Natural killer cell (primary cell): ENCODE measurements at regions not wholly inside any gene's neighbourhood (a gene's known extent, or its start where the extent isn't known, plus 50 kb on each side); places are given as distances from the start of the nearest gene placed in this dataset.
"Not testable (repeated sequence)": the region's sequence is repeated elsewhere in the genome, so short reads cannot be mapped to it uniquely, and the experiment has no call there.

Source experiments
- ATAC-seq, 3 donors: fragments of 150-1000 bp in 2 of 3; fragments of 200-7000 bp in 1 of 3; cut with Tn5 transposase; 1 replicate in 1 of 3; 2 replicates in 2 of 3; pipeline ENCODE4 v1.10.0; 2021; ENCODE audit warnings: mild to moderate bottlenecking in 2 of 3, moderate library complexity in 2 of 3
- DNase-seq, 2 donors: peaks; one replicate each; pipeline versions ENCODE4 v3.0.0 to v3.0.0-alpha.2; 2013 to 2021; ENCODE audit warnings: mixed read lengths in 1 of 2
- H3K27ac ChIP-seq: one replicate; pipeline ENCODE4 v1.5.1; 2013; ENCODE audit warnings: mild to moderate bottlenecking, low read length
- H3K27me3 ChIP-seq: one replicate; pipeline ENCODE4 v1.6.1; 2013; ENCODE audit warnings: low read length; ENCODE audit not compliant: control insufficient read depth, insufficient read depth
- H3K36me3 ChIP-seq: one replicate; pipeline ENCODE4 v1.6.1; 2013; ENCODE audit warnings: low read length; ENCODE audit not compliant: control insufficient read depth, insufficient read depth
- H3K4me1 ChIP-seq: one replicate; pipeline ENCODE4 v1.6.1; 2013; ENCODE audit warnings: low read length; ENCODE audit not compliant: control insufficient read depth, insufficient read depth
- H3K4me3 ChIP-seq: one replicate; pipeline ENCODE4 v1.5.1; 2013; ENCODE audit warnings: low read length
- H3K9me3 ChIP-seq: one replicate; pipeline ENCODE4 v1.6.1; 2013; ENCODE audit warnings: low read length; ENCODE audit not compliant: control insufficient read depth, insufficient read depth
- H3K27ac Mint-ChIP-seq, 2 donors: one replicate each; pipeline ENCODE4 v1.8.0; 2022; ENCODE audit warnings: mild to moderate bottlenecking in 2 of 2, mixed read lengths in 2 of 2, moderate library complexity in 1 of 2
- H3K27me3 Mint-ChIP-seq, 2 donors: one replicate each; pipeline ENCODE4 v1.8.0; 2022; ENCODE audit warnings: low read depth in 2 of 2, mixed read lengths in 2 of 2
- H3K36me3 Mint-ChIP-seq: one replicate; pipeline ENCODE4 v1.8.0; 2022; ENCODE audit warnings: mixed read lengths
- H3K4me1 Mint-ChIP-seq, 2 donors: one replicate each; pipeline ENCODE4 v1.8.0; 2022; ENCODE audit warnings: mixed read lengths in 2 of 2
- H3K4me3 Mint-ChIP-seq: one replicate; pipeline ENCODE4 v1.8.0; 2022; ENCODE audit warnings: mild to moderate bottlenecking, moderate library complexity, mixed read lengths
- H3K9me3 Mint-ChIP-seq, 2 donors: one replicate each; pipeline ENCODE4 v1.8.0; 2022; ENCODE audit warnings: mixed read lengths in 2 of 2
- CTCF ChIP-seq: fragments of 200-600 bp; IDR thresholded peaks from one replicate; pipeline ENCODE4 v1.8.0; 2022; ENCODE audit warnings: antibody characterized with exemption
- WGBS: methylation state at CpG from one replicate; pipeline ENCODE4 v1.1.7; 2013; ENCODE audit warnings: missing lambda C conversion rate; ENCODE audit not compliant: insufficient coverage; 5-methylcytosine and 5-hydroxymethylcytosine counted together
- intact Hi-C: fragments of 100-400 bp; cut with micrococcal nuclease; formaldehyde crosslinking; loops from one replicate; pipeline ENCODE4 v1.14.2; 2022

GRCh38 chr4:189733507-189733906, 207.2 kb upstream of the FRG1 start:
- H3K36me3 Mint-ChIP-seq, H3K4me3 ChIP-seq, H3K27ac Mint-ChIP-seq, intact Hi-C loops, H3K4me1 ChIP-seq, H3K36me3 ChIP-seq, ATAC-seq, H3K4me1 Mint-ChIP-seq, H3K4me3 Mint-ChIP-seq, H3K27ac ChIP-seq, H3K9me3 ChIP-seq, DNase-seq, H3K27me3 Mint-ChIP-seq, H3K27me3 ChIP-seq: not testable (repeated sequence)
- H3K9me3 Mint-ChIP-seq = peaks cover 11 to 24% of the 10 kb centered on the region in 2 donors
- WGBS = 92% methylated on average over 5 of the region's 5 CpGs

- 96% methylated on average over 2 of the region's 2 CpGs for WGBS
- not testable (repeated sequence) for H3K27me3 ChIP-seq
Observed at GRCh38 chr4:189734648-189735267, 205.9 kb upstream of the FRG1 start.

GRCh38 chr4:189736656-189737055, 204.0 kb upstream of the FRG1 start:
- H3K4me1 ChIP-seq, H3K27ac ChIP-seq, ATAC-seq, H3K36me3 Mint-ChIP-seq, H3K27me3 Mint-ChIP-seq, H3K36me3 ChIP-seq, DNase-seq, H3K9me3 ChIP-seq, H3K27me3 ChIP-seq, H3K27ac Mint-ChIP-seq, H3K4me3 ChIP-seq, H3K4me3 Mint-ChIP-seq, H3K4me1 Mint-ChIP-seq, intact Hi-C loops: not testable (repeated sequence)
- 98% methylated on average over 2 of the region's 4 CpGs for WGBS
- H3K9me3 Mint-ChIP-seq = peaks cover 19 to 25% of the 10 kb centered on the region in 2 donors

More at GRCh38 chr4:189734648-189735267, 205.9 kb upstream of the FRG1 start:
- H3K36me3 Mint-ChIP-seq, H3K36me3 ChIP-seq, H3K9me3 ChIP-seq, H3K27me3 Mint-ChIP-seq, H3K4me1 ChIP-seq, ATAC-seq, H3K27ac ChIP-seq, H3K4me1 Mint-ChIP-seq, DNase-seq, H3K4me3 ChIP-seq, H3K4me3 Mint-ChIP-seq, H3K27ac Mint-ChIP-seq, intact Hi-C loops: not testable (repeated sequence)
- peaks cover 15 to 26% of the 10 kb centered on the region in 2 donors for H3K9me3 Mint-ChIP-seq

GRCh38 chr4:189740118-189740517, 200.6 kb upstream of the FRG1 start:
- H3K27me3 ChIP-seq, H3K27ac ChIP-seq, H3K36me3 Mint-ChIP-seq, intact Hi-C loops, H3K36me3 ChIP-seq, H3K27me3 Mint-ChIP-seq, H3K4me1 ChIP-seq, ATAC-seq, H3K27ac Mint-ChIP-seq, H3K9me3 ChIP-seq, DNase-seq, H3K4me3 Mint-ChIP-seq, H3K4me3 ChIP-seq, H3K4me1 Mint-ChIP-seq: not testable (repeated sequence)
- WGBS = 87% methylated on average over 6 of the region's 7 CpGs
- peaks cover 8 to 13% of the 10 kb centered on the region in 2 donors for H3K9me3 Mint-ChIP-seq

GRCh38 chr4:189740873-189741272, 199.8 kb upstream of the FRG1 start:
- Histone ChIP-seq H3K4me1 (no peaks in the 10 kb centered on the region), H3K27me3 (no peaks in the 10 kb centered on the region), H3K27ac (no peak overlapping the region), H3K4me3 (no peak overlapping the region), H3K36me3 (no peaks in the 10 kb centered on the region), H3K9me3 (peaks cover 4% of the 10 kb centered on the region)
- no peak overlapping the region for H3K27ac Mint-ChIP-seq
- H3K4me1 Mint-ChIP-seq = no peaks in the 10 kb centered on the region
- H3K4me3 Mint-ChIP-seq = no peak overlapping the region
- TF ChIP-seq CTCF = no peak
- ATAC-seq (no peak), DNase-seq (no peak)
- peaks cover 11 to 13% of the 10 kb centered on the region in 2 donors for H3K9me3 Mint-ChIP-seq
- H3K27me3 Mint-ChIP-seq = no peaks in the 10 kb centered on the region
- WGBS = 89% methylated on average over 16 of the region's 16 CpGs
- H3K36me3 Mint-ChIP-seq = no peaks in the 10 kb centered on the region
- intact Hi-C loops = no loop called here

GRCh38 chr4:189753092-189753491, 187.6 kb upstream of the FRG1 start:
- H3K27ac Mint-ChIP-seq, H3K4me3 ChIP-seq, H3K27ac ChIP-seq, DNase-seq, H3K4me1 Mint-ChIP-seq, H3K4me3 Mint-ChIP-seq, H3K9me3 ChIP-seq, H3K36me3 ChIP-seq, H3K27me3 Mint-ChIP-seq, ATAC-seq, H3K4me1 ChIP-seq, H3K36me3 Mint-ChIP-seq, intact Hi-C loops, H3K9me3 Mint-ChIP-seq, H3K27me3 ChIP-seq: not testable (repeated sequence)
- 53% methylated on average over 1 of the region's 1 CpG for WGBS
